Activated CD4-positive, alpha-beta T cell treated with anti-CD3 and anti-CD28 coated beads for 36 hours (primary cell): ENCODE measurements at regions not wholly inside any gene's neighbourhood (a gene's known extent, or its start where the extent isn't known, plus 50 kb on each side); places are given as distances from the start of the nearest gene placed in this dataset.
"Not testable (repeated sequence)": the region's sequence is repeated elsewhere in the genome, so short reads cannot be mapped to it uniquely, and the experiment has no call there.

Source experiments
- ATAC-seq: fragments of 200-7000 bp; cut with Tn5 transposase; one replicate; pipeline ENCODE4 v1.10.0; 2021; ENCODE audit warnings: mild to moderate bottlenecking, moderate library complexity
- CTCF ChIA-PET: fragments of 350-600 bp; sonication (Branson Sonifier 250); formaldehyde crosslinking; loops from one replicate; lab custom pipeline; 2021; ENCODE audit warnings: antibody characterized with exemption; lab: Charles Lee
- POLR2A ChIA-PET: fragments of 350-600 bp; sonication (Branson Sonifier 250); formaldehyde crosslinking; loops from one replicate; lab custom pipeline; 2021; ENCODE audit warnings: antibody characterized with exemption, inconsistent platforms; lab: Charles Lee
- DNase-seq: peaks from one replicate; pipeline ENCODE4 v3.0.0-alpha.2; 2020
- H3K27ac Mint-ChIP-seq: one replicate; pipeline ENCODE4 v1.8.0; 2021; ENCODE audit warnings: mixed read lengths
- H3K27me3 Mint-ChIP-seq: one replicate; pipeline ENCODE4 v1.8.0; 2021; ENCODE audit warnings: mixed read lengths
- H3K36me3 Mint-ChIP-seq: one replicate; pipeline ENCODE4 v1.8.0; 2021; ENCODE audit warnings: low read depth, mixed read lengths
- H3K4me1 Mint-ChIP-seq: one replicate; pipeline ENCODE4 v1.8.0; 2021; ENCODE audit warnings: mixed read lengths
- H3K4me3 Mint-ChIP-seq: one replicate; pipeline ENCODE4 v1.8.0; 2021; ENCODE audit warnings: mild to moderate bottlenecking, moderate library complexity, mixed read lengths
- H3K9me3 Mint-ChIP-seq: one replicate; pipeline ENCODE4 v1.8.0; 2021; ENCODE audit warnings: low read depth, mixed read lengths
- intact Hi-C, 2 experiments: fragments of 100-400 bp; cut with DNase I in 1 of 2; cut with micrococcal nuclease in 1 of 2; formaldehyde crosslinking; loops; one replicate each; pipeline versions ENCODE4 v1.14.2 to v1.15.1; 2022 to 2024; cut with DNase I, micrococcal nuclease

DNA sequence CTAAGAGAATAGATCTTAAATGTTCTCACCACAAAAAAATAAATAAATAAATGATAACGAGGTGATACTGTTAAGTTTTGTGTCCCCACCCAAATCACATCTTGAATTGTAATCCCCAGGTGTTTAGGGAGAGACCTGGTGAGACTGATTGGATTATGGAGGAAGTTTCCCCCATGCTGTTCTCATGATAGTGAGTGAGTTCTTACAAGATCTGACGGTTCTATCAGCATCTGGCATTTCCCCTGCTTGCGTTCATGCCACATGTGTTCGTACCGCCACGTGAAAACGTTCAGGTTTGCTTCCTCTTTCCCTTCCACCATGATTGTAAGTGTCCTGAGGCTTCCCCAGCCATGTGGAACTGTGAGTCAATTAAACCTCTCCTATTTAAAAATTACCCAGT is 1514.8 kb upstream of the TENM4 start:
- Mint-ChIP-seq H3K36me3 (no peaks in the 10 kb centered on the region), H3K9me3 (peaks cover 9% of the 10 kb centered on the region), H3K27ac (no peak overlapping the region), H3K4me1 (no peaks in the 10 kb centered on the region), H3K27me3 (no peaks in the 10 kb centered on the region), H3K4me3 (no peak overlapping the region)
- ChIA-PET CTCF (no interaction called here), POLR2A (no interaction called here)
- DNase-seq (no peak), ATAC-seq (no peak)
- intact Hi-C loops, result no loop called here

GRCh38 chr11:80948781-80949180 is 1508.0 kb upstream of the TENM4 start:
- Mint-ChIP-seq H3K27ac (no peak overlapping the region), H3K9me3 (peaks cover 12% of the 10 kb centered on the region), H3K27me3 (no peaks in the 10 kb centered on the region), H3K4me1 (no peaks in the 10 kb centered on the region), H3K36me3 (no peaks in the 10 kb centered on the region), H3K4me3 (no peak overlapping the region)
- ChIA-PET POLR2A (no interaction called here), CTCF (no interaction called here)
- ATAC-seq (no peak), DNase-seq (no peak)
- intact Hi-C loops, result no loop called here

- DNase-seq (no peak), ATAC-seq (no peak)
- Mint-ChIP-seq H3K36me3 (no peaks in the 10 kb centered on the region), H3K4me3 (no peak overlapping the region), H3K9me3 (peaks cover 9% of the 10 kb centered on the region), H3K27me3 (no peaks in the 10 kb centered on the region), H3K4me1 (no peaks in the 10 kb centered on the region), H3K27ac (no peak overlapping the region)
- POLR2A ChIA-PET, result no interaction called here
- intact Hi-C loops, result no loop called here
- CTCF ChIA-PET, result interaction anchor here (0.6 kb wide), 1 partner anchor 12 kb away, joined by 4 read pairs; no protein-coding TSS in a partner anchor
These were observed 1503.9 kb upstream of the TENM4 start for GRCh38 chr11:80944758-80945157.

GRCh38 chr11:80943226-80943625 is 1502.4 kb upstream of the TENM4 start:
- DNase-seq (no peak), ATAC-seq (no peak)
- H3K27ac Mint-ChIP-seq, result no peak overlapping the region
- intact Hi-C loops, result no loop called here
- H3K27me3 Mint-ChIP-seq, result no peaks in the 10 kb centered on the region
- H3K9me3 Mint-ChIP-seq, result peaks cover 2% of the 10 kb centered on the region
- ChIA-PET POLR2A (no interaction called here), CTCF (no interaction called here)
- no peak overlapping the region for H3K4me3 Mint-ChIP-seq
- H3K4me1 Mint-ChIP-seq, result no peaks in the 10 kb centered on the region
- H3K36me3 Mint-ChIP-seq, result no peaks in the 10 kb centered on the region

- no peaks in the 10 kb centered on the region for H3K27me3 Mint-ChIP-seq
- POLR2A ChIA-PET, result no interaction called here
- H3K36me3 Mint-ChIP-seq, result no peaks in the 10 kb centered on the region
- intact Hi-C loops, result no loop called here
- H3K9me3 Mint-ChIP-seq, result peaks cover 10% of the 10 kb centered on the region
- CTCF ChIA-PET, result no interaction called here
- ATAC-seq (no peak), DNase-seq (no peak)
- H3K4me3 Mint-ChIP-seq, result no peak overlapping the region
- H3K4me1 Mint-ChIP-seq, result no peaks in the 10 kb centered on the region
- H3K27ac Mint-ChIP-seq, result no peak overlapping the region
These were observed 1497.0 kb upstream of the TENM4 start for GRCh38 chr11:80937842-80938241.

GRCh38 chr11:80930038-80930437 is 1489.2 kb upstream of the TENM4 start:
- H3K27ac Mint-ChIP-seq, result no peak overlapping the region
- no peaks in the 10 kb centered on the region for H3K36me3 Mint-ChIP-seq
- H3K4me1 Mint-ChIP-seq, result no peaks in the 10 kb centered on the region
- H3K4me3 Mint-ChIP-seq, result no peak overlapping the region
- H3K27me3 Mint-ChIP-seq, result no peaks in the 10 kb centered on the region
- ChIA-PET CTCF (no interaction called here), POLR2A (interaction anchor here (0.6 kb wide), 1 partner anchor 314 kb away, joined by 4 read pairs; no protein-coding TSS in a partner anchor)
- intact Hi-C loops, result no loop called here
- H3K9me3 Mint-ChIP-seq, result peaks cover 9% of the 10 kb centered on the region
- DNase-seq (no peak), ATAC-seq (no peak)

- CTCF ChIA-PET, result no interaction called here
- POLR2A ChIA-PET, result interaction anchor here (0.6 kb wide), 1 partner anchor 313 kb away, joined by 4 read pairs; no protein-coding TSS in a partner anchor
- intact Hi-C loops, result no loop called here
- Mint-ChIP-seq H3K27me3 (no peaks in the 10 kb centered on the region), H3K9me3 (peaks cover 11% of the 10 kb centered on the region), H3K4me1 (no peaks in the 10 kb centered on the region), H3K36me3 (no peaks in the 10 kb centered on the region), H3K27ac (no peak overlapping the region), H3K4me3 (no peak overlapping the region)
- ATAC-seq (no peak), DNase-seq (no peak)
These were observed 1488.4 kb upstream of the TENM4 start for GRCh38 chr11:80929031-80929805.

DNA sequence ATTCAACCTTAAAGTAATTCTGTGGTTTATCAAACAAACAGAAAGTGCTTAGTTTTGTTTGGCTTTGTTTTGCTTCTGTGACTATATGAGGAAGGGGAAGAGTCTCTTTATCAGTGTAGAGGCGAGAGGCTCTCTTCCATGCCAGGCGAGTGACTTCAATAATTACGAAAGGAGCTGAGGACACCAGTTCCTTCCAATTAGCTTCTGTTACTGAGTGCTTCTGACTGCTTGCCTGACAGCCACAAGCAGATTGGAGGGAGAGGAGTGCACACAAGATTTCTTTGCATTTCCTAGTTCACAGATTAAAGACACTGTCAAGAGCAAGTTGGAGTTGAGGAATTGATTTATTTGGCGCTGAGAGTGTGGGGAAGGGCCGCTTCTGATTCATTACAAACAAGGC is 1484.5 kb upstream of the TENM4 start:
- POLR2A ChIA-PET, result no interaction called here
- ATAC-seq (no peak), DNase-seq (no peak)
- Mint-ChIP-seq H3K9me3 (peaks cover 10% of the 10 kb centered on the region), H3K36me3 (no peaks in the 10 kb centered on the region), H3K4me1 (no peaks in the 10 kb centered on the region), H3K27ac (no peak overlapping the region), H3K4me3 (no peak overlapping the region), H3K27me3 (no peaks in the 10 kb centered on the region)
- intact Hi-C loops, result no loop called here
- CTCF ChIA-PET, result interaction anchor here (1.4 to 1.5 kb wide), 2 partner anchors 10 to 12 kb away, joined by 3 to 4 read pairs; no protein-coding TSS in a partner anchor

GRCh38 chr11:80921310-80921709 is 1480.5 kb upstream of the TENM4 start:
- POLR2A ChIA-PET, H3K9me3 Mint-ChIP-seq, DNase-seq, H3K27ac Mint-ChIP-seq, ATAC-seq, CTCF ChIA-PET, H3K4me1 Mint-ChIP-seq, intact Hi-C loops, H3K36me3 Mint-ChIP-seq, H3K27me3 Mint-ChIP-seq, H3K4me3 Mint-ChIP-seq: not testable (repeated sequence)

DNA sequence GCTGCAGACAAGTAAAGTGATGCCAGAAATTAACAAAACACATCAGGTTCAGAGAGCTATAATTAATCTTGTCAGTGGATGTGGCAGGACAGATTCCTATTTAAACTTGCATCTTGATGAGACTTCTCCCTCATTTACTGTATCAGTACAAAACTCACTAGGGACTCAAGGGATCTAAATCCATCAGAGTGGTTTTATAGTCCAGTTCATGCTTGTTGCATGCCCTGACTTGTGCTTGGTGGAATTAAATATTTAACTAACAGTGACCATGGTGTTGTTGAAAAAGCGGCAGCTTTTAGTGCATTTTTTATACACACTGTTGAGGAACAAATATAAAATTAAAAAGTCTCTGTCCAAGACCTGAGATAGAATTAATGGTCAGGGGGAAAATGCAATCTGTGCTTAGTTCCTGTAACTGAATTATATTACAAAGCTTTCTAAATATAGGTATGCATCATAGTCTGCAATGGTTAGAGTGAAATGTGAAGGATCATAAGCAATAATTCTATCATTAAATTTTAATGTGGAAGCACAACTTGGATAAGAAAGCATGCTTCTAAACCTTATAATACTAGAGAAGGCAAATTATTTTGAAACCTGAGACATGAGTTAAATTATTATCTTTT is 1475.5 kb upstream of the TENM4 start:
- Mint-ChIP-seq H3K4me3 (no peak overlapping the region), H3K27me3 (no peaks in the 10 kb centered on the region), H3K27ac (no peak overlapping the region), H3K9me3 (no peaks in the 10 kb centered on the region), H3K4me1 (no peaks in the 10 kb centered on the region), H3K36me3 (no peaks in the 10 kb centered on the region)
- DNase-seq (no peak), ATAC-seq (no peak)
- intact Hi-C loops, result no loop called here
- CTCF ChIA-PET, result interaction anchor here (2.1 kb wide), 1 partner anchor 10 kb away, joined by 4 read pairs; no protein-coding TSS in a partner anchor
- POLR2A ChIA-PET, result no interaction called here

GRCh38 chr11:80914311-80914710 is 1473.5 kb upstream of the TENM4 start:
- Mint-ChIP-seq H3K9me3 (no peaks in the 10 kb centered on the region), H3K36me3 (no peaks in the 10 kb centered on the region), H3K27ac (no peak overlapping the region), H3K4me1 (no peaks in the 10 kb centered on the region), H3K4me3 (no peak overlapping the region), H3K27me3 (no peaks in the 10 kb centered on the region)
- POLR2A ChIA-PET, result no interaction called here
- CTCF ChIA-PET, result no interaction called here
- ATAC-seq (no peak), DNase-seq (no peak)
- intact Hi-C loops, result no loop called here

DNA sequence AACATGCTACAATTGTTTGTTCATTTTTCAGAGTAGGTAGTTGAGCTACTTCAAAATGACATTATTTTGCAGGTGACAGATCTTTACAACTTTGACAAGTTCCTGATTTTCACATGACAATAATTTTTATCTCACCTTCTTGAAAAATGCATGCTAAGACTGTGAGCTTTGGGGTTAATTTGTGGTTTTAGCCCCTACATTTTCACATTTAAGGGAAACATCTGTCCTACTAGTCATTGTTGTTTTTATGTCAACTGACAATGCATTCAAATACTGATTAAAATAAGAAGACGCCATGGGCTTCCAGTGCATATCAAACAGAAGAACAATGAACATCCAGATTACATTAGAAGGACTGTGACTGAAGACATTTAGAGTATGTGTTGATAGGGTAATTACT is 1470.8 kb upstream of the TENM4 start:
- H3K4me1 Mint-ChIP-seq, result no peaks in the 10 kb centered on the region
- ATAC-seq (no peak), DNase-seq (no peak)
- H3K36me3 Mint-ChIP-seq, result no peaks in the 10 kb centered on the region
- no peaks in the 10 kb centered on the region for H3K9me3 Mint-ChIP-seq
- no peak overlapping the region for H3K27ac Mint-ChIP-seq
- POLR2A ChIA-PET, result no interaction called here
- CTCF ChIA-PET, result no interaction called here
- intact Hi-C loops, result no loop called here
- no peak overlapping the region for H3K4me3 Mint-ChIP-seq
- H3K27me3 Mint-ChIP-seq, result no peaks in the 10 kb centered on the region
